IMR-90 (cell line): ENCODE measurements at regions not wholly inside any gene's neighbourhood (a gene's known extent, or its start where the extent isn't known, plus 50 kb on each side); places are given as distances from the start of the nearest gene placed in this dataset.

Experiments used
- ATAC-seq: fragments of 200-7000 bp; cut with Tn5 transposase; 2 replicates; pipeline ENCODE4 v1.9.1; 2020; ENCODE audit warnings: low read depth, mild to moderate bottlenecking, moderate library complexity
- BruUV-seq: library from RNA; stranded (reverse); fragments of 400-500 nt; replicated peaks from 2 replicates; lab custom pipeline; 2021; lab: Mats Ljungman, UMichigan
- CTCF ChIA-PET: fragments of 300-600 bp; formaldehyde crosslinking; extraction: SDS; loops from one replicate; lab custom pipeline; 2021; ENCODE audit warnings: antibody characterized with exemption; lab: Yijun Ruan, JAX
- POLR2A ChIA-PET: fragments of 300-600 bp; sonication (Branson Sonifier 250); formaldehyde crosslinking; loops from one replicate; lab custom pipeline; 2022; ENCODE audit warnings: antibody characterized with exemption; ENCODE audit not compliant: unreplicated experiment; lab: Charles Lee
- DNase-seq: peaks from one replicate; pipeline ENCODE4 v3.0.0; 2013
- H2AFZ ChIP-seq: replicated peaks from 2 replicates; pipeline ENCODE3; 2013; ENCODE audit warnings: low read length, mild to moderate bottlenecking; ENCODE audit not compliant: poor library complexity
- H2AK5ac ChIP-seq: 2 replicates; pipeline ENCODE4 v1.6.1; 2013; ENCODE audit warnings: low read depth, low read length, inconsistent platforms
- H2AK9ac ChIP-seq: replicated peaks from 2 replicates; pipeline ENCODE3; 2013; ENCODE audit warnings: mild to moderate bottlenecking, low read depth, low read length, moderate library complexity; ENCODE audit not compliant: poor library complexity
- H2BK120ac ChIP-seq: 2 replicates; pipeline ENCODE4 v1.6.1; 2013; ENCODE audit warnings: low read depth, low read length, inconsistent platforms
- H2BK15ac ChIP-seq: 3 replicates; pipeline ENCODE4 v1.6.1; 2013; ENCODE audit warnings: low read depth, low read length, inconsistent platforms
- H2BK20ac ChIP-seq: 2 replicates; pipeline ENCODE4 v1.6.1; 2013; ENCODE audit warnings: low read depth, mild to moderate bottlenecking, inconsistent platforms, low read length, moderate library complexity
- H2BK5ac ChIP-seq: 2 replicates; pipeline ENCODE4 v1.6.1; 2013; ENCODE audit warnings: mild to moderate bottlenecking, low read depth, low read length, inconsistent platforms; ENCODE audit not compliant: poor library complexity, severe bottlenecking
- H3K14ac ChIP-seq: replicated peaks from 2 replicates; pipeline ENCODE4 v1.6.1; 2013; ENCODE audit warnings: low read depth, low read length, inconsistent platforms
- H3K18ac ChIP-seq: 2 replicates; pipeline ENCODE4 v1.6.1; 2013; ENCODE audit warnings: low read depth, low read length, control low read depth
- H3K23ac ChIP-seq: 2 replicates; pipeline ENCODE4 v1.6.1; 2013; ENCODE audit warnings: low read depth, low read length, inconsistent platforms
- H3K27ac ChIP-seq: 2 replicates; pipeline ENCODE4 v1.5.1; 2013; ENCODE audit warnings: mild to moderate bottlenecking, control low read depth, low read length; ENCODE audit not compliant: insufficient read depth
- H3K27me3 ChIP-seq: 2 replicates; pipeline ENCODE4 v1.6.1; 2013; ENCODE audit warnings: low read length; ENCODE audit not compliant: control insufficient read depth, insufficient read depth
- H3K36me3 ChIP-seq: 2 replicates; pipeline ENCODE4 v1.6.1; 2013; ENCODE audit warnings: low read length, mixed read lengths; ENCODE audit not compliant: control insufficient read depth, insufficient read depth
- H3K4ac ChIP-seq: 2 replicates; pipeline ENCODE4 v1.6.1; 2013; ENCODE audit warnings: low read depth, low read length, inconsistent platforms
- H3K4me1 ChIP-seq: 2 replicates; pipeline ENCODE4 v1.6.1; 2013; ENCODE audit warnings: low read length, mixed read lengths; ENCODE audit not compliant: control insufficient read depth, insufficient read depth
- H3K4me2 ChIP-seq: 2 replicates; pipeline ENCODE4 v1.6.1; 2013; ENCODE audit warnings: low read depth, mild to moderate bottlenecking, control low read depth, low read length, moderate library complexity
- H3K4me3 ChIP-seq: 2 replicates; pipeline ENCODE4 v1.5.1; 2013; ENCODE audit warnings: low read depth, mild to moderate bottlenecking, control low read depth, low read length, moderate library complexity; ENCODE audit not compliant: insufficient read depth
- H3K56ac ChIP-seq: 2 replicates; pipeline ENCODE4 v1.6.1; 2013; ENCODE audit warnings: low read length, inconsistent platforms; ENCODE audit not compliant: insufficient read depth; ENCODE audit errors: extremely low read depth
- H3K79me1 ChIP-seq, 2 experiments: 2 replicates each; pipeline ENCODE4 v1.6.1; 2013; ENCODE audit warnings: low read length in 2 of 2, inconsistent platforms in 1 of 2, low read depth in 1 of 2
- H3K9ac ChIP-seq: 2 replicates; pipeline ENCODE4 v1.6.1; 2013; ENCODE audit warnings: low read depth, low read length, control low read depth
- H3K9me1 ChIP-seq: 2 replicates; pipeline ENCODE4 v1.6.1; 2013; ENCODE audit warnings: low read length, inconsistent platforms; ENCODE audit not compliant: insufficient read depth
- H3K9me3 ChIP-seq: 2 replicates; pipeline ENCODE4 v1.6.1; 2013; ENCODE audit warnings: low read length; ENCODE audit not compliant: control insufficient read depth, insufficient read depth
- H4K20me1 ChIP-seq: 2 replicates; pipeline ENCODE4 v1.6.1; 2013; ENCODE audit warnings: low read length, inconsistent platforms; ENCODE audit not compliant: insufficient read depth
- H4K5ac ChIP-seq: 2 replicates; pipeline ENCODE4 v1.6.1; 2013; ENCODE audit warnings: mild to moderate bottlenecking, low read depth, low read length, control low read depth
- H4K8ac ChIP-seq, 2 experiments: 2 replicates each; pipeline ENCODE4 v1.6.1; 2013; ENCODE audit warnings: low read depth in 2 of 2, low read length in 2 of 2, control low read depth in 1 of 2, inconsistent platforms in 1 of 2
- H4K91ac ChIP-seq: 2 replicates; pipeline ENCODE4 v1.6.1; 2013; ENCODE audit warnings: low read depth, low read length, inconsistent platforms; ENCODE audit not compliant: insufficient read depth
- BHLHE40 ChIP-seq: fragments of 150-350 bp; IDR thresholded peaks from 2 replicates; pipeline ENCODE4 v1.6.1; 2016; ENCODE audit warnings: mild to moderate bottlenecking, low read depth, low read length
- CEBPB ChIP-seq: IDR thresholded peaks from 2 replicates; pipeline ENCODE4 v1.6.1; 2012; ENCODE audit warnings: low read depth, low read length, improper control_type of control experiment
- CHD1 ChIP-seq: IDR thresholded peaks from 2 replicates; pipeline ENCODE4 v1.6.1; 2012; ENCODE audit warnings: low read depth, low read length, improper control_type of control experiment
- FOS ChIP-seq: fragments of 150-350 bp; IDR thresholded peaks from 2 replicates; pipeline ENCODE4 v1.6.1; 2016; ENCODE audit warnings: low read depth, low read length
- MAFK ChIP-seq: IDR thresholded peaks from 2 replicates; pipeline ENCODE4 v1.6.1; 2012; ENCODE audit warnings: low read depth, low read length, improper control_type of control experiment
- MAZ ChIP-seq: IDR thresholded peaks from 2 replicates; pipeline ENCODE4 v1.6.1; 2012; ENCODE audit warnings: low read depth, mild to moderate bottlenecking, low read length, improper control_type of control experiment, moderate library complexity, borderline replicate concordance
- MXI1 ChIP-seq: IDR thresholded peaks from 2 replicates; pipeline ENCODE4 v1.6.1; 2012; ENCODE audit warnings: low read depth, mild to moderate bottlenecking, low read length, moderate library complexity, borderline replicate concordance
- NFE2L2 ChIP-seq: fragments of 150-350 bp; IDR thresholded peaks from 2 replicates; pipeline ENCODE4 v1.6.1; 2016; ENCODE audit warnings: low read depth, mild to moderate bottlenecking, low read length
- POLR2A ChIP-seq: IDR thresholded peaks from 2 replicates; pipeline ENCODE4 v1.6.1; 2012; ENCODE audit warnings: mild to moderate bottlenecking, low read depth, low read length
- RAD21 ChIP-seq: IDR thresholded peaks from 2 replicates; pipeline ENCODE4 v1.6.1; 2012; ENCODE audit warnings: low read length, improper control_type of control experiment
- RCOR1 ChIP-seq: IDR thresholded peaks from 2 replicates; pipeline ENCODE4 v1.6.1; 2012; ENCODE audit warnings: mild to moderate bottlenecking, low read length, improper control_type of control experiment; ENCODE audit not compliant: insufficient replicate concordance
- SMC3 ChIP-seq: fragments of 150-350 bp; IDR thresholded peaks from 2 replicates; pipeline ENCODE4 v1.6.1; 2016; ENCODE audit warnings: low read depth, mild to moderate bottlenecking, antibody characterized with exemption, low read length, moderate library complexity
- dilution Hi-C: fragments of 300-500 bp; cut with HindIII; formaldehyde crosslinking; loops from one replicate; pipeline ENCODE4 v1.14.3; 2018; ENCODE audit warnings: low sequenced_read_pairs; ENCODE audit not compliant: unreplicated experiment
- in situ Hi-C: fragments of 300-500 bp; cut with MboI; formaldehyde crosslinking; loops from 3 replicates; pipeline ENCODE4 v1.14.3; 2019; ENCODE audit warnings: low sequenced_read_pairs, inconsistent platforms, mixed read lengths
- intact Hi-C: fragments of 100-400 bp; cut with micrococcal nuclease; formaldehyde crosslinking; loops from 2 replicates; pipeline ENCODE4 v1.10.0; 2022
- TF ChIP-seq, protein P1 (sequence below): fragments of 150-350 bp; IDR thresholded peaks from 2 replicates; pipeline ENCODE4 v1.6.1; 2016; ENCODE audit warnings: low read depth, mild to moderate bottlenecking, low read length, moderate library complexity, borderline replicate concordance
- TF ChIP-seq, protein P2 (sequence below): conservative IDR thresholded peaks from 2 replicates; pipeline ENCODE4 v1.5.1; 2012; ENCODE audit warnings: mild to moderate bottlenecking, low read depth, low read length, improper control_type of control experiment
- TF ChIP-seq, protein P3 (sequence below): fragments of 150-350 bp; IDR thresholded peaks from 2 replicates; pipeline ENCODE4 v1.6.1; 2017; ENCODE audit warnings: mild to moderate bottlenecking, antibody characterized with exemption, low read length, low read depth

DNA sequence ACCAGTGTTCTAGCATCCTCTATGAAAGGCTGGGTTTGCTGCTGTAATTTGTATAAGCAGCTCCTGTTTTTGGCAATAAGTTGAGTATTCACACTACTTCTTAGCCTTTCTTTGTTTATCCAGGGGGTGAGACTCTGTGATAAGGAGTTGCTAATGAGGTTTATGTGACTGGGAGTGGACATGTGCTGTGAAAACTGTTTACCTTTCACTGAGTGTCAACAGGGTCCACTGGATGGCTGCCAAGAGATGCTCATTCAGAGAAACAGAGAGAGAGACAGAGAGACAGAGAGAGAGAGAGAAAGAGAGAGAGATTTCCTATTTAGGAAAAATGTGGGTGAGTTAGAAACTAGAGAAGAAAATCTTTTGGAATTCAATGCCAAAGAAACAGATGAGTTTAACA lies 233.9 kb downstream of the CHIC2 start:
- no peak overlapping the region for H3K14ac ChIP-seq
- peak overlapping the region; percentile 86 for H3K18ac ChIP-seq
- in situ Hi-C loops: no loop called here
- no peak overlapping the region for H4K91ac ChIP-seq
- ATAC-seq (no peak), DNase-seq (no peak)
- H2AK5ac ChIP-seq: peak overlapping the region; percentile 16; the same call in 1 of the 2 replicates
- no peak overlapping the region for H3K4me2 ChIP-seq
- peak overlapping the region; percentile 74; the same call in 1 of the 2 replicates for H4K5ac ChIP-seq
- H3K79me1 ChIP-seq: no peaks in the 10 kb centered on the region
- no peak overlapping the region for H3K23ac ChIP-seq
- H3K27ac ChIP-seq: peak overlapping the region; percentile 18; the same call in 1 of the 2 replicates
- peaks cover 7% of the 10 kb centered on the region for H3K9me3 ChIP-seq
- no peak overlapping the region for H2BK20ac ChIP-seq
- intact Hi-C loops: no loop called here
- H3K4ac ChIP-seq: no peak overlapping the region
- peaks cover 2% of the 10 kb centered on the region; the same call in 1 of the 2 replicates for H3K4me1 ChIP-seq
- ChIA-PET POLR2A (no interaction called here), CTCF (interaction anchor here (0.8 kb wide), 1 partner anchor 124 kb away, joined by 3 read pairs; no protein-coding TSS in a partner anchor)
- no peak for TF ChIP-seq RCOR1
- TF ChIP-seq MXI1: no peak
- TF ChIP-seq NFE2L2: no peak
- no peak for TF ChIP-seq SMC3
- TF ChIP-seq CEBPB: no peak
- TF ChIP-seq, protein P1, sequence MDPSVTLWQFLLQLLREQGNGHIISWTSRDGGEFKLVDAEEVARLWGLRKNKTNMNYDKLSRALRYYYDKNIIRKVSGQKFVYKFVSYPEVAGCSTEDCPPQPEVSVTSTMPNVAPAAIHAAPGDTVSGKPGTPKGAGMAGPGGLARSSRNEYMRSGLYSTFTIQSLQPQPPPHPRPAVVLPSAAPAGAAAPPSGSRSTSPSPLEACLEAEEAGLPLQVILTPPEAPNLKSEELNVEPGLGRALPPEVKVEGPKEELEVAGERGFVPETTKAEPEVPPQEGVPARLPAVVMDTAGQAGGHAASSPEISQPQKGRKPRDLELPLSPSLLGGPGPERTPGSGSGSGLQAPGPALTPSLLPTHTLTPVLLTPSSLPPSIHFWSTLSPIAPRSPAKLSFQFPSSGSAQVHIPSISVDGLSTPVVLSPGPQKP: no peak
- TF ChIP-seq BHLHE40: no peak
- no peak for TF ChIP-seq MAFK
- TF ChIP-seq RAD21: no peak
- TF ChIP-seq, protein P2, sequence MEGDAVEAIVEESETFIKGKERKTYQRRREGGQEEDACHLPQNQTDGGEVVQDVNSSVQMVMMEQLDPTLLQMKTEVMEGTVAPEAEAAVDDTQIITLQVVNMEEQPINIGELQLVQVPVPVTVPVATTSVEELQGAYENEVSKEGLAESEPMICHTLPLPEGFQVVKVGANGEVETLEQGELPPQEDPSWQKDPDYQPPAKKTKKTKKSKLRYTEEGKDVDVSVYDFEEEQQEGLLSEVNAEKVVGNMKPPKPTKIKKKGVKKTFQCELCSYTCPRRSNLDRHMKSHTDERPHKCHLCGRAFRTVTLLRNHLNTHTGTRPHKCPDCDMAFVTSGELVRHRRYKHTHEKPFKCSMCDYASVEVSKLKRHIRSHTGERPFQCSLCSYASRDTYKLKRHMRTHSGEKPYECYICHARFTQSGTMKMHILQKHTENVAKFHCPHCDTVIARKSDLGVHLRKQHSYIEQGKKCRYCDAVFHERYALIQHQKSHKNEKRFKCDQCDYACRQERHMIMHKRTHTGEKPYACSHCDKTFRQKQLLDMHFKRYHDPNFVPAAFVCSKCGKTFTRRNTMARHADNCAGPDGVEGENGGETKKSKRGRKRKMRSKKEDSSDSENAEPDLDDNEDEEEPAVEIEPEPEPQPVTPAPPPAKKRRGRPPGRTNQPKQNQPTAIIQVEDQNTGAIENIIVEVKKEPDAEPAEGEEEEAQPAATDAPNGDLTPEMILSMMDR: no peak
- TF ChIP-seq POLR2A: no peak
- TF ChIP-seq, protein P3, sequence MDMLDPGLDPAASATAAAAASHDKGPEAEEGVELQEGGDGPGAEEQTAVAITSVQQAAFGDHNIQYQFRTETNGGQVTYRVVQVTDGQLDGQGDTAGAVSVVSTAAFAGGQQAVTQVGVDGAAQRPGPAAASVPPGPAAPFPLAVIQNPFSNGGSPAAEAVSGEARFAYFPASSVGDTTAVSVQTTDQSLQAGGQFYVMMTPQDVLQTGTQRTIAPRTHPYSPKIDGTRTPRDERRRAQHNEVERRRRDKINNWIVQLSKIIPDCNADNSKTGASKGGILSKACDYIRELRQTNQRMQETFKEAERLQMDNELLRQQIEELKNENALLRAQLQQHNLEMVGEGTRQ: no peak
- TF ChIP-seq MAZ: no peak
- TF ChIP-seq FOS: no peak
- TF ChIP-seq CHD1: no peak
- H2BK5ac ChIP-seq: peak overlapping the region; percentile 26
- H3K9ac ChIP-seq: no peak overlapping the region
- peak overlapping the region; percentile 10; the same call in 1 of the 3 replicates for H2BK15ac ChIP-seq
- no peaks in the 10 kb centered on the region for H4K20me1 ChIP-seq
- no peaks in the 10 kb centered on the region for H3K9me1 ChIP-seq
- dilution Hi-C loops: no loop called here
- H4K8ac ChIP-seq: no peak overlapping the region; a peak in 1 of 4 replicates
- no TSS peak for BruUV-seq
- H3K27me3 ChIP-seq: no peaks in the 10 kb centered on the region
- H2AK9ac ChIP-seq: no peak overlapping the region
- H3K4me3 ChIP-seq: no peak overlapping the region
- H3K56ac ChIP-seq: no peak overlapping the region
- H2AFZ ChIP-seq: no peak overlapping the region
- no peaks in the 10 kb centered on the region for H3K36me3 ChIP-seq
- H2BK120ac ChIP-seq: no peak overlapping the region
